Prostate gland (tissue), 2 donors: ENCODE measurements at regions not wholly inside any gene's neighbourhood (a gene's known extent, or its start where the extent isn't known, plus 50 kb on each side); places are given as distances from the start of the nearest gene placed in this dataset.

ENCODE experiments used
- POLR2A ChIP-seq: fragments of 450-650 bp; IDR thresholded peaks from one replicate; pipeline ENCODE4 v1.6.1; 2016; ENCODE audit warnings: antibody characterized with exemption, mild to moderate bottlenecking
- TF ChIP-seq, protein P1 (sequence below), 4 experiments: fragments of 200-600 bp in 2 of 4; fragments of 450-650 bp in 2 of 4; sonication (generic) in 2 of 4; IDR thresholded peaks; 1 replicate in 3 of 4; 2 replicates in 1 of 4; pipeline ENCODE4 v1.5.1; 2016 to 2019; ENCODE audit warnings: antibody characterized with exemption in 4 of 4, mild to moderate bottlenecking in 2 of 4, moderate library complexity in 2 of 4

DNA sequence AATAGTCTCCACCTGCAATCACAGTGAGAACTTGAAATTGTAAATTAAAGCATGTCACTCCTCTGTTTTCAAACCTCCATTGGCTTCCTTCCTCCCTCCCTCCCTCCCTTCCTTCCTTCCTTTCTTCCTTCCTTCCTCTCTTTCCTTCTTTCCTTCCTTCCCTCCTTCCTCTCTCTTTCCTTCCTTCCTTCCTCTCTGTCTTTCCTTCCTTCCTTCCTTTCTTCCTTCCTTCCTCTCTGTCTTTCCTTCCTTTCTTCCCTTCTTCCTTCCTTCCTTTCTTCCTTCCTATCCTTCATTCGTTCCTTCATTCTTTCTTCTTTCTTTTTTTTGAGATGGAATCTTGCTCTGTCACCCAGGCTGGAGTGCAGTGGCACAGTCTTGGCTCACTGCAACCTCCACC lies 595.0 kb upstream of the ZNF608 start:
- TF ChIP-seq, protein P1, sequence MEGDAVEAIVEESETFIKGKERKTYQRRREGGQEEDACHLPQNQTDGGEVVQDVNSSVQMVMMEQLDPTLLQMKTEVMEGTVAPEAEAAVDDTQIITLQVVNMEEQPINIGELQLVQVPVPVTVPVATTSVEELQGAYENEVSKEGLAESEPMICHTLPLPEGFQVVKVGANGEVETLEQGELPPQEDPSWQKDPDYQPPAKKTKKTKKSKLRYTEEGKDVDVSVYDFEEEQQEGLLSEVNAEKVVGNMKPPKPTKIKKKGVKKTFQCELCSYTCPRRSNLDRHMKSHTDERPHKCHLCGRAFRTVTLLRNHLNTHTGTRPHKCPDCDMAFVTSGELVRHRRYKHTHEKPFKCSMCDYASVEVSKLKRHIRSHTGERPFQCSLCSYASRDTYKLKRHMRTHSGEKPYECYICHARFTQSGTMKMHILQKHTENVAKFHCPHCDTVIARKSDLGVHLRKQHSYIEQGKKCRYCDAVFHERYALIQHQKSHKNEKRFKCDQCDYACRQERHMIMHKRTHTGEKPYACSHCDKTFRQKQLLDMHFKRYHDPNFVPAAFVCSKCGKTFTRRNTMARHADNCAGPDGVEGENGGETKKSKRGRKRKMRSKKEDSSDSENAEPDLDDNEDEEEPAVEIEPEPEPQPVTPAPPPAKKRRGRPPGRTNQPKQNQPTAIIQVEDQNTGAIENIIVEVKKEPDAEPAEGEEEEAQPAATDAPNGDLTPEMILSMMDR (IDR thresholded peaks at IDR 0.05): no peak
- TF ChIP-seq POLR2A: no peak
